Ovary (tissue), 3 donors: ENCODE measurements at regions not wholly inside any gene's neighbourhood (a gene's known extent, or its start where the extent isn't known, plus 50 kb on each side); places are given as distances from the start of the nearest gene placed in this dataset.

Experiments used
- CTCF ChIP-seq, 3 donors: fragments of 450-650 bp in 2 of 3; fragments of 200-600 bp in 1 of 3; IDR thresholded peaks; one replicate each; pipeline versions ENCODE4 v1.5.1 to v1.8.0; 2016 to 2022; ENCODE audit warnings: antibody characterized with exemption in 3 of 3, mild to moderate bottlenecking in 1 of 3
- POLR2A ChIP-seq: fragments of 450-650 bp; IDR thresholded peaks from one replicate; pipeline ENCODE4 v1.6.1; 2017; ENCODE audit warnings: antibody characterized with exemption, mild to moderate bottlenecking, moderate library complexity
- donor health status: DM: no; HTN: no; CAD: no.

- TF ChIP-seq CTCF (IDR thresholded peaks at IDR 0.05), result no peak
- TF ChIP-seq POLR2A, result no peak
Measured at GRCh38 chr18:77666613-77667012, 417.0 kb downstream of the GALR1 start.
